ENCODE measurements at regions not wholly inside any gene's neighbourhood (a gene's known extent, or its start where the extent isn't known, plus 50 kb on each side); places are given as distances from the start of the nearest gene placed in this dataset.
"Not testable (repeated sequence)": the region's sequence is repeated elsewhere in the genome, so short reads cannot be mapped to it uniquely, and the experiment has no call there.

GRCh38 chr14:71165121-71166031, 258.1 kb downstream of the PCNX1 start:
- DNase-seq (ENCODE audit: low spot score) = no peak

GRCh38 chr14:71166180-71166837, 259.1 kb downstream of the PCNX1 start:
- DNase-seq (ENCODE audit: low spot score) = peak; percentile 81

- DNase-seq (ENCODE audit: low spot score) = not testable (repeated sequence)
Observed at GRCh38 chr14:71167325-71167950, 260.2 kb downstream of the PCNX1 start.

- DNase-seq (ENCODE audit: low spot score) = not testable (repeated sequence)
Observed at GRCh38 chr14:71168161-71168560, 260.9 kb downstream of the PCNX1 start.

GRCh38 chr14:71168564-71169427, 261.5 kb downstream of the PCNX1 start:
- peak; percentile 2 for DNase-seq (ENCODE audit: low spot score)

GRCh38 chr14:71169861-71170260, 262.6 kb downstream of the PCNX1 start:
- DNase-seq (ENCODE audit: low spot score) = no peak

- DNase-seq (ENCODE audit: low spot score) = no peak
Observed at GRCh38 chr14:71175491-71175890, 268.2 kb downstream of the PCNX1 start.

- no peak for DNase-seq (ENCODE audit: low spot score)
Observed at GRCh38 chr14:71179066-71179465, 271.8 kb downstream of the PCNX1 start.

GRCh38 chr14:71180397-71180796, 273.1 kb downstream of the PCNX1 start:
- DNase-seq (ENCODE audit: low spot score) = no peak

GRCh38 chr14:71181215-71182003, 274.1 kb downstream of the PCNX1 start:
- DNase-seq (ENCODE audit: low spot score) = no peak

GRCh38 chr14:71183876-71184689, 276.8 kb downstream of the PCNX1 start:
- no peak for DNase-seq (ENCODE audit: low spot score)

- no peak for DNase-seq (ENCODE audit: low spot score)
Observed at GRCh38 chr14:71185637-71186036, 278.4 kb downstream of the PCNX1 start.

- DNase-seq (ENCODE audit: low spot score) = no peak
Observed at GRCh38 chr14:71187633-71188356, 280.5 kb downstream of the PCNX1 start.

GRCh38 chr14:71190770-71191374, 283.6 kb downstream of the PCNX1 start:
- no peak for DNase-seq (ENCODE audit: low spot score)

GRCh38 chr14:71193663-71194062, 286.4 kb downstream of the PCNX1 start:
- peak; percentile 32 for DNase-seq (ENCODE audit: low spot score)

- no peak for DNase-seq (ENCODE audit: low spot score)
Observed at GRCh38 chr14:71194251-71194650, 287.0 kb downstream of the PCNX1 start.

GRCh38 chr14:71196921-71197320, 289.7 kb downstream of the PCNX1 start:
- DNase-seq (ENCODE audit: low spot score) = no peak

GRCh38 chr14:71198687-71199086, 291.4 kb downstream of the PCNX1 start:
- no peak for DNase-seq (ENCODE audit: low spot score)

GRCh38 chr14:71201840-71202239, 294.6 kb downstream of the PCNX1 start:
- no peak for DNase-seq (ENCODE audit: low spot score)

Data from RKO (cell line).